DND-41 (cell line): ENCODE measurements at regions not wholly inside any gene's neighbourhood (a gene's known extent, or its start where the extent isn't known, plus 50 kb on each side); places are given as distances from the start of the nearest gene placed in this dataset.

Experiments used
- CTCF ChIP-seq: IDR thresholded peaks from 2 replicates; pipeline ENCODE4 v1.5.1; 2012; ENCODE audit warnings: borderline replicate concordance, low read length, moderate library complexity, mild to moderate bottlenecking; ENCODE audit not compliant: poor library complexity, severe bottlenecking; ENCODE audit errors: extremely low read depth
- EZH2 ChIP-seq: IDR thresholded peaks from 3 replicates; pipeline ENCODE4 v1.6.1; 2012; ENCODE audit warnings: borderline replicate concordance, low read depth, mild to moderate bottlenecking, moderate library complexity, low read length, inconsistent platforms; ENCODE audit not compliant: severe bottlenecking

- TF ChIP-seq CTCF, result no peak
- TF ChIP-seq EZH2, result no peak
Observed at GRCh38 chr3:13263770-13264467, 156.2 kb downstream of the NUP210 start.
